GM18909 (cell line): ENCODE measurements at regions not wholly inside any gene's neighbourhood (a gene's known extent, or its start where the extent isn't known, plus 50 kb on each side); places are given as distances from the start of the nearest gene placed in this dataset.

Source experiments
- ATAC-seq: cut with Tn5 transposase; IDR thresholded peaks from one replicate; pipeline ENCODE4 v1.9.1; 2021; ENCODE audit warnings: mild to moderate bottlenecking; ENCODE audit not compliant: unreplicated experiment, poor library complexity

DNA sequence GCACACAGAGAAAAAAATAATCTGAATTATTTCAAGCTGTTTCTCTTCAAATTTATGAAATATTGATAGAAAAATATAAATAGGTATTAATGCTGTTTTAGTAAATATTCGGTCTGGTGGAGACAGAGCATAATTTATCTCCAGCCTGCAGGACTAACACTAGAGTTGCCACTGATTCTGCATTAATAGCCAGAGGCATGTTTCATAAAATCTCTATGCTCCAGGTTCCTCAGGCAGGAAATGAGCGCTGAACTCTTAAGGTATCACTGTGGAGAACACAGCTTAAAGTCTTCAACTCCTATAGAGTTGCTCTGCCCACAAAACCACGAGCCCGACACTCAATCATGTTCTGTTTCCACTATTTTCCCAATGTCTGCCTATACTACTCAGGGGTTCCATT is 470.0 kb upstream of the TMPO start:
- ATAC-seq, result no peak

DNA sequence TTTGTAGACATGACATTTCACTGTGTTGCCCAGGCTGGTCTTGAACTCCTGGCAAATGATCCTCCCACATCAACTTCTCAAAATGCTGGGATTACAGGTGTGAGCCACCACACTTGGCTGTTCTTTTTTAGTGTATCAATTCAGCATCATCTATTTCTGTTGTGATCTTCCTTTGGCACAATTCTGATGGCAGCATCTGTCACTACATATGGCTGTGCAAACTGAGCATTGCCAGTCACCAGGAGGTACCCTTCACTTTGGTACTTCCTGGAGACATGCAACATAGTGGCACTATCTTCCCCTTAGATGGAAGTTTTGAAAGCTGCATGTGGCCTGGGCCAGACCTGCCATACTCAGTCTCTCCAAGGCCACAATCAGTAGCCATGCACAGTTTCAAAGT is 467.1 kb upstream of the TMPO start:
- ATAC-seq, result no peak

- ATAC-seq, result no peak
These were observed 462.2 kb upstream of the TMPO start for GRCh38 chr12:98053202-98053601.

GRCh38 chr12:98057701-98058100 is 457.7 kb upstream of the TMPO start:
- ATAC-seq, result no peak

- ATAC-seq, result no peak
These were observed 457.2 kb upstream of the TMPO start for GRCh38 chr12:98058213-98058612.

GRCh38 chr12:98058838-98059237 is 456.6 kb upstream of the TMPO start:
- ATAC-seq, result no peak

DNA sequence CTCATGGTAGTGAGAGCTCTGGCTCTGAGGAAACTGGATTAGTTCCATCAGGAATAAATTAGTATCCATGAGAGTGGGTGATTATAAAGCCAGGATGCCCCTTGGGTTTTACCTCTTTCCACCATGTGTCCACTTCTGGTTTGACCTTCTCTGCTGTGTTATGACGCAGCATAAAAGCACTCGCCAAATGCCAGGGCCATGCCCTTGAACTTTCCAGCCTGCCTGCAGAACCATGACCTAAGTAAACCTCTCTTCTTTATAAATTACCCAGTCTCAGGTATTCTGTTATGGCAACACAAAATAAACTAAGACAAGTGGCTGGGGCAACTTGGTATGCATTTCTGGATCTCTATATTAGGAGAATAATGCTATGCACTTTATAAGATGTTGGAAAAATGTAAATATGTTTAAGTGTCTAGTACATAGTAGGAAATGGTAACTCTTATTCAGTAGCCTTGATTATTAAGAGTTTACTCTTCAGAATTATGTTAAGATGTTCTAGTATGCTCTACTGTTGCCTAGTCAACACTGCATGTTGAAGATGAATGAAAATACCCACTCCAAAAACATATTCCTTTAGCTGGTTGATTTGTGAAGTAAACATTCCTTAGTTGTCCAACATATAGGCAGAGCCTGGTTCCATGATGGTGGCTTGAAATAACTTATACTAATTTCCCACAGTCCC is 455.6 kb upstream of the TMPO start:
- ATAC-seq, result no peak

DNA sequence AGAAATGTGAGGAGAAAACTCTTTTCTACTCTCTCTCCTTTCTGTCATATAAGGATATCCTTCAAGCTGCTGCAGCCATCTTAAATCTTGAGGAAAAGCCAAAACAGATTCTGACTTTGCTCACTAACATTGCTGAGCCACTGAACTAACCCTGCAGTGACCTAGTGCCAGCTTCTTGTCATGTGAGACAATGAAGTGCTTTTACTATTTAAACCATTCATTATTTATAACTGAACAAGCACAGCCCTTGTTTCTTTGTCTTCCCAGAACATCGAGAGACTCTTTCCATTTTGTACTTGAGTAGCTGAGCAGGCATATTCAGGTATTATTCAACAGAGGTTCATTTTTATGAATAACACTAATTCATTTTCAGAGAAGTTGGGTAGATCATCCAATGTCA is 455.0 kb upstream of the TMPO start:
- ATAC-seq, result no peak

DNA sequence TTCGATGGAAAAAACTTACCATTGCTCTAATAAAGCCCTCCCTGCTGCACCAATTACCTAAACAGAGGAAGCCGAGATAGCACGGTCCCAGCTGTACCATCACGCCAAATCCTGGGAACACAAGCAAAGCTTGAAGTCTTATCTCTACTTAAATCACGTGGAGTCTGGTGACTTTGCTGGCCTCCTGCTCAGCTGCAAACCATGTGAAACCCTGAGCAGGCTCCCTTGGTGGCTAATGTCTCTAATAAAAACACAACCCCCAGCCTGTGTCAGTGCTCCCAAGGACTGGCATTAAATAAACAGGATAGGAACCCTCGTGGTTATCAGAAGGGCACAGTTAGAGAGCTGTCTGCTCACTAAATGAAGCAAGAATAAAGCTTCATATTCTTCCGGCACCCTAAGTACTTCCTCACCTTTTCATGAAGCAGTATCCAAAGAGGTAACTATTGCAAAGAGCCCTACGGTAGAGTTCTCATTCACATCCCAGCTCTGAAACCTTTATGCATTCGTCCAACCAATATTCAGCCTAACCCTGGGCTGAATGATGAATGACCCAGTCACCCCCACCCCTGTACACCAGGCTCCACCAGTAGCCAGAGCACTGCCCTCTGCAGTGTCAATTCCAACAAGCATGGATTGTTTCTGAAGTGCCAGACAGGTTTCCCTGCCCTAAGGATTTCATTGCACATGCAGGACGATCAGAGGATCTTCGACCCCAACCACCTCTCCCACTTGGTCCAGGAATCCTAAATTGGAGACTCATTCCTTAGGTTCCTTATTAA is 452.7 kb upstream of the TMPO start:
- ATAC-seq, result no peak

DNA sequence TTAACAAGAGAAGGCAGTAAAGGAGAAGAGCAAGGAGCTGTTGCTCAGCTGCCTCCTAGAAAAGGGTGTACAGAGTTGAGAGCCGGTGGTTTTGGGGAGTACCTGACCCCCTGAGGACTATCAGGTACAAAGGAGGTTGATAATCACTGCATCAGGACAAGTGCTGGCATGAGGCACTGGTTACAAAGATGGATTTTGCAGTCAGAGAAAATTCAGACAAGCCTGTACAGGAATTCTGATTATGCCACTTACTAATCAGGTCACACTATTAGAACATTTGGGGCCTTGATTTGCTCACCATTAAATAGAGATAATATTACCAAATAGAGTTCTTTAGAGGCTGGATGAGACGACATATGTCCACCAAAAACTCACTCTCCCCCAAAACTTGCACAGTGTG is 450.9 kb upstream of the TMPO start:
- ATAC-seq, result no peak

DNA sequence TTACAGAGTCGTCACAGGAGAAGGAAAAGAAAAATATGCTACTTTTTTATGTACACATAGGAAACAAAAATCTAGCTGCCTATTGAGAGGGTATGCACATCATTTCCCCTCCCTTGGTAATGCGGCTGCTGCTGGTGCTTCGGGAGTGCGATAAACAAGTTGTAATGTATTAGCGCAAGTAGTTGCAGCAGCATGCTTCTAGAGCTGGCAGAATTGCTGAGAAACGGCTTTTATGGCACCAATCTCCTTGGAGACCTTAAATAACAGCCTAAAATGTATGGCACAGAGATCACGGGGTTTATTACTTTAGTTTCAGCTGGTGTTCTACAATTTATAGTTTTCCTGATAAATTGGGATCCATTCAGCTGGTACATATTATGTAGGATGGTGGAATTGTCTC is 447.6 kb upstream of the TMPO start:
- ATAC-seq, result no peak

- ATAC-seq, result no peak
These were observed 441.8 kb upstream of the TMPO start for GRCh38 chr12:98073610-98074009.

- no peak for ATAC-seq
These were observed 441.1 kb upstream of the TMPO start for GRCh38 chr12:98074286-98074685.

GRCh38 chr12:98084391-98084790 is 431.0 kb upstream of the TMPO start:
- ATAC-seq, result no peak

DNA sequence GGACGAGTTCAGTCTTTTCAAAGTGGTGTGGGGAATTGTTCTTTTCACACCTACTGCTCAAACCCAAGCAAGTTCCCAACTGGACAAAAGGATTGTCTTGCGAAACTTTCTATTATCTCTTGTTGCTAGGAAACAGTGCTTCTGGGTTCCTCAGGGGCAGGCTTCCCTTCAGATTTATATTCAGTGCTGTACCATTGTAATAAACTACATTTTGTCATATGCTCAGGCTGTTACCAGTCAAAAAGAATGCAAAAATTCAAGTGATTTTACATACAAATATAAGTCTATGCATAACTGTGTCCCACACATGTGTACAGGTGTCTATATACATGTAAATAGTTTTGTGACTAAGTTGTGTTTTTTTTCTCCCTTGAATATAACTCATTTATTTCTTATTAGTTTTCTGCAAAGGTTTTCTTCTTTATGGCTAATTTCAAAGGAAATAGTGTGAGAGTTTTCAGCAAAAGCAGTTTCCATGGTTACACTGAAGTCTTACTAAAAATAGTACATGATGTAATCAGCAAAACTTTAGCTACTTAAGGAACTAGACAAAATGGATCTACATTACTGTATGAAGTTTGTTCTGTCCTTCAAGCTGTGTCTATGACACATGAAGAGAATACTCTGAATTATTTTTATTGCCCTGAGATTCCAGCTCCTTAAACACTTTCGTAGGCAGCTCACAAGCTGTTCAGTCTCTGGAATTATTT is 430.2 kb upstream of the TMPO start:
- ATAC-seq, result no peak

DNA sequence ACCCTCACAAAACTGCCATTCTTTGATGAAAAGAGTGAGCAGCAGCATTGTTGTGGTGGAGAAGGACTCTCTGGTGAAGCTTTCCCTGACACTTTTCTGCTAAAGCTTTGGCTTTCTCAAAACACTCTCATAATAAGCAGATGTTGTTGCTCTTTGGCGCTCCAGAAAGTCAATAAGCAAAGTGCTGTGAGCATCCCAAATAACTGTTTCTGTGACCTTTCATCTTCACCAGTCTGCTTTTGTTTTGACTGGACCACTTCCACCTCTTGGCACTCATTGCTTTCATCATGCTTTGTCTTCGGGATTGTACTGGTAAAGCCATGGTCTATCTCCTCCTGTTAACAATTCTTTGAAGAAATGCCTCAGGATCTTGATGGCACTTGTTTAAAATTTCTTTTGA is 424.7 kb upstream of the TMPO start:
- no peak for ATAC-seq

GRCh38 chr12:98096436-98096835 is 419.0 kb upstream of the TMPO start:
- ATAC-seq, result no peak

DNA sequence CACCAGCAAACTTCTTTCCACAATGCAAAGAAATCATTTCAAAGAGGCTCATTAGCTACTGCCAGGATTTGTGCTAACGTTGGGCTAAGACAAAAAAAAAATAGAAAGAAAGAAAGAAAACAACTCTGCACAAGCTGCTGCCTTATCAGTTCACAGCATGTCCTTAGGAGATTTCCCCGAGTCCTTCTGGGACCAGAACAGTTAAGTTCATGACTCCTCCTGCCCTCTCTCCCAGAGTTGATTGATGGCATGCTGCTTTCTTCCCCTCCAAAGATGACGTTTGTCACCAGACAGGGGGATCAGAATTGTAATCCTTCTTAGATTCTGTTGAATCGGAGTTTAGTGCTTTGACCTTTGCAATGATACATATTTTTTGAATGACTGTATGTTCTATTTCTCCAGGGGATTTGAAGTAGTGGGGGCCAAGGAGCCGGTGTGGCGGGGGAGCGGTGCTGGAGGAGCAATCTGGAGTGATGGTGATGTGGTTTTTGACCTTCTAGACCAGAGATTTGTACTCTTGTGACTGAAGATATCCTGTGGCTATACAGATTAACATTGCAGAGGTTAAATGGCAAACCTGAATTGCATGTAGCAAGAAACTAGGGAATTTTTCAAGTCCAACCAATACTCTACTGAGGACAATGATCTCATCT is 409.2 kb upstream of the TMPO start:
- no peak for ATAC-seq

GRCh38 chr12:98109266-98109665 is 406.1 kb upstream of the TMPO start:
- ATAC-seq, result no peak

DNA sequence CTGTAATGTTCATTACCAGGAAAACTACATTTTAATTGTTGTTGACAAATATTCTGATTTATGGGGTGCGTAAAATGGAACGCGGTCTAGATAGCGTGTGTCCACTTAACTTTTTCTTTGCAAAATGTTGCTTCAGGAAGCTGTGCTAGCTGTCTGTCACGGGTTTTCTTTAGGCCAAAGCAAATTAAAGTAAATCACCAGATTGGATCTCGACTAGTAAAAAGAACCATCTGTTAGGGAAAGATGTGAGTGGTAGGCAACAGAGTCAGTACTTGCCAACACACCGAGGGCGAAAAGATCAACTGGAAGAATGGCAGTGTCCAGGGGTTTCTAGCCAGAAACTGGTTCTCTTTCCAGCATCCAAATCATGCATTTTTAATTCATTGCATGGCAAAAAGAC is 404.9 kb upstream of the TMPO start:
- ATAC-seq, result no peak

- ATAC-seq, result no peak
These were observed 401.8 kb upstream of the TMPO start for GRCh38 chr12:98113548-98113947.
